ENCODE measurements at regions not wholly inside any gene's neighbourhood (a gene's known extent, or its start where the extent isn't known, plus 50 kb on each side); places are given as distances from the start of the nearest gene placed in this dataset.

DNA sequence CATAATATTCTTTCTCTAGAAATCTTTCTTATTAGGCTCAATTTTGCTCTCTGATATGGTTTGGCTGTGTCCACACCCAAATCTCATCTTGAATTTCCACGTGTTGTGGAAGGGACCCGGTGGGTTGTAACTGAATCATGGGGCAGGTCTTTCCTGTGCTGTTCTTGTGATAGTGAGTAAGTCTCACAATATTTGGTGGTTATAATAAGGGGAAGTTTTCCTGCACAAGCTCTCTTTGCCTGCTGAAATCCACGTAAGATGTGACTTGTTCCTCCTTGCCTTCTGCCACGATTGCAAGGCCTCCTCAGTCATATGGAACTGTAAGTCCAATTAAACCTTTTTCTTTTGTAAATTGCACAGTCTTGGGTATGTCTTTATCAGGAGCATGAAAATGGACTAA lies 73.8 kb downstream of the CAVIN2 start:
- Histone ChIP-seq H3K9me3 (ENCODE audit: control insufficient read depth in 2 of 2, insufficient read depth in 1 of 2, low read depth in 1 of 2, low read length in 1 of 2) (peaks cover 0 to 4% of the 10 kb centered on the region in 2 donors), H3K4me1 (ENCODE audit: control insufficient read depth in 3 of 3, insufficient read depth in 2 of 3, low read depth in 1 of 3, low read length in 2 of 3) (no peaks in the 10 kb centered on the region), H3K36me3 (ENCODE audit: control insufficient read depth in 3 of 3, insufficient read depth in 2 of 3, low read depth in 1 of 3, low read length in 3 of 3) (no peaks in the 10 kb centered on the region), H3K27ac (ENCODE audit: low read depth in 1 of 3, low read length in 2 of 3) (no peak overlapping the region), H3K4me3 (ENCODE audit: low read depth in 1 of 3, low read length in 3 of 3) (no peak overlapping the region), H3K27me3 (ENCODE audit: control insufficient read depth in 3 of 3, insufficient read depth in 3 of 3, low read length in 3 of 3) (no peaks in the 10 kb centered on the region)
- DNase-seq (no peak), FAIRE-seq (no peak)
- 87 to 92% (median 90%) methylated on average over 4 of the region's 4 CpGs for WGBS, 3 donors

DNA sequence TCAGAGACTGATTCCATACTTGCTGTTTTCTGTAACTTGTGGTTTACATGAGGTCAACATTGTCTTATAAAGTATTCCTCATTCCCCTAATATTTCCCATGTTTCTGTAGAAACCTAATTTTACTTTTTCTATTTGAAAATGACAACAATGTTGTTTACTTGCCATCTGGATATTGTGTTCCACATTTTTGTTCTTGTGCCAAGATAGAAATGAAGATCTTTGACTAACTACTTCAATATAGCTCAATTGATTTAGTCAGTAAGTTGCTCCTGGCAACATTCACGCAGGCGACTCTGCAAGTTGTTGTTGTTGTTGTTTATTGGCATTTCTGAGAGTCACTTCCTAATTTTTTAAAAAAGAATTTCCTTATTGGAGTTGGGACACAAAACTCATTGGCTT lies 69.5 kb downstream of the CAVIN2 start:
- FAIRE-seq (no peak), DNase-seq (no peak)
- no peaks in the 10 kb centered on the region for H3K4me1 ChIP-seq (ENCODE audit: control insufficient read depth in 3 of 3, insufficient read depth in 2 of 3, low read depth in 1 of 3, low read length in 2 of 3)
- WGBS, 3 donors: 86 to 92% (median 91%) methylated on average over 2 of the region's 2 CpGs
- H3K27ac ChIP-seq (ENCODE audit: low read depth in 1 of 3, low read length in 2 of 3): no peak overlapping the region
- peaks cover 0 to 3% (median 0%) of the 10 kb centered on the region in 3 donors for H3K27me3 ChIP-seq (ENCODE audit: control insufficient read depth in 3 of 3, insufficient read depth in 3 of 3, low read length in 3 of 3)
- peaks cover 0 to 4% of the 10 kb centered on the region in 2 donors for H3K9me3 ChIP-seq (ENCODE audit: control insufficient read depth in 2 of 2, insufficient read depth in 1 of 2, low read depth in 1 of 2, low read length in 1 of 2)
- H3K4me3 ChIP-seq (ENCODE audit: low read depth in 1 of 3, low read length in 3 of 3): no peak overlapping the region
- no peaks in the 10 kb centered on the region for H3K36me3 ChIP-seq (ENCODE audit: control insufficient read depth in 3 of 3, insufficient read depth in 2 of 3, low read depth in 1 of 3, low read length in 3 of 3)

DNA sequence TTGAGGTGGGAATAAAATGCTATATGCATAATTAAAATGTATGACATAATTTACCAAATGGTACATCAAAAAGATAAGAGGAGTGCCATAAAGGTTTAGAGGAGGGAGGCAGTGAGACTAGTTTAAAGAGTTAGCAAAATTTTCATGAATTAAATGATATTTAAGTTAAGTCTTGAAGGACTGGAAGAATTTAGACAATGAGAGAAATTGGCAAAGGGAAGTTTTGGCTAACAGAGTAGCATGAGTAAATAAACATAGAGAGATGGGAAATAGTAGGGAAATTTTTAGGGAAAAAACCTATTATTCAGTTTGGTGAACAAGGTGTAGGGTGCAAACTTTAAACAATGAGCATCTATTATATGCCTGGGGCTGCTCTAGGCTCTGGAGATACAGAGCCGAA lies 68.8 kb downstream of the CAVIN2 start:
- no peak overlapping the region for H3K27ac ChIP-seq (ENCODE audit: low read depth in 1 of 3, low read length in 2 of 3)
- DNase-seq (no peak), FAIRE-seq (no peak)
- peaks cover 0 to 4% of the 10 kb centered on the region in 2 donors for H3K9me3 ChIP-seq (ENCODE audit: control insufficient read depth in 2 of 2, insufficient read depth in 1 of 2, low read depth in 1 of 2, low read length in 1 of 2)
- peaks cover 0 to 3% (median 0%) of the 10 kb centered on the region in 3 donors for H3K27me3 ChIP-seq (ENCODE audit: control insufficient read depth in 3 of 3, insufficient read depth in 3 of 3, low read length in 3 of 3)
- no peaks in the 10 kb centered on the region for H3K4me1 ChIP-seq (ENCODE audit: control insufficient read depth in 3 of 3, insufficient read depth in 2 of 3, low read depth in 1 of 3, low read length in 2 of 3)
- H3K36me3 ChIP-seq (ENCODE audit: control insufficient read depth in 3 of 3, insufficient read depth in 2 of 3, low read depth in 1 of 3, low read length in 3 of 3): no peaks in the 10 kb centered on the region
- H3K4me3 ChIP-seq (ENCODE audit: low read depth in 1 of 3, low read length in 3 of 3): no peak overlapping the region
- 96 to 100% (median 96%) methylated on average over 1 of the region's 1 CpG for WGBS, 3 donors

- H3K4me3 ChIP-seq (ENCODE audit: low read depth in 1 of 3, low read length in 3 of 3): no peak overlapping the region
- 79 to 81% (median 80%) methylated on average over 8 of the region's 8 CpGs for WGBS, 3 donors
- no peak overlapping the region for H3K27ac ChIP-seq (ENCODE audit: low read depth in 1 of 3, low read length in 2 of 3)
- H3K9me3 ChIP-seq (ENCODE audit: control insufficient read depth in 2 of 2, insufficient read depth in 1 of 2, low read depth in 1 of 2, low read length in 1 of 2): no peaks in the 10 kb centered on the region
- H3K36me3 ChIP-seq (ENCODE audit: control insufficient read depth in 3 of 3, insufficient read depth in 2 of 3, low read depth in 1 of 3, low read length in 3 of 3): no peaks in the 10 kb centered on the region
- DNase-seq (no peak), FAIRE-seq (no peak)
- H3K4me1 ChIP-seq (ENCODE audit: control insufficient read depth in 3 of 3, insufficient read depth in 2 of 3, low read depth in 1 of 3, low read length in 2 of 3): no peaks in the 10 kb centered on the region
- H3K27me3 ChIP-seq (ENCODE audit: control insufficient read depth in 3 of 3, insufficient read depth in 3 of 3, low read length in 3 of 3): peaks cover 0 to 3% (median 0%) of the 10 kb centered on the region in 3 donors
Observed at GRCh38 chr2:191782351-191782750, 64.5 kb downstream of the CAVIN2 start.

DNA sequence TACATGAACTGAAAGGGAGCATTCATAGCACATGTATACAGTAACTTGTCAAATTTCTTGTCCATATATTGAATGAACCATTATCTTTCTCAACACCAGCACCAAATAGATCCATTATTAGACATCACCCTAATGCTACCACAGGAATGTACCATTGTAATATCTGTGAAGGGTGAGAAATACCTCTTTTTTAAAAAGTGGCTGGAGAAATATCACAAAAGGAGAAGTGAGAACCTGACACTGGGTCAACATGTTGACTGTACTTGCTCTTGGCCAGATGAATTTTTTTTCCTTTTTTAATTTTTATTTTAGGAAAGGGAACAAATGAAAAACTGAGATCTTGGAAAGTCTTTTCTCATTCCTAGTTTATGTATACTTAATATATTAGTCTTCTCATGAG lies 63.5 kb downstream of the CAVIN2 start:
- DNase-seq (no peak), FAIRE-seq (no peak)
- Histone ChIP-seq H3K4me1 (ENCODE audit: control insufficient read depth in 3 of 3, insufficient read depth in 2 of 3, low read depth in 1 of 3, low read length in 2 of 3) (no peaks in the 10 kb centered on the region), H3K27me3 (ENCODE audit: control insufficient read depth in 3 of 3, insufficient read depth in 3 of 3, low read length in 3 of 3) (peaks cover 0 to 3% (median 0%) of the 10 kb centered on the region in 3 donors), H3K27ac (ENCODE audit: low read depth in 1 of 3, low read length in 2 of 3) (no peak overlapping the region), H3K4me3 (ENCODE audit: low read depth in 1 of 3, low read length in 3 of 3) (no peak overlapping the region), H3K9me3 (ENCODE audit: control insufficient read depth in 2 of 2, insufficient read depth in 1 of 2, low read depth in 1 of 2, low read length in 1 of 2) (no peaks in the 10 kb centered on the region), H3K36me3 (ENCODE audit: control insufficient read depth in 3 of 3, insufficient read depth in 2 of 3, low read depth in 1 of 3, low read length in 3 of 3) (no peaks in the 10 kb centered on the region)
